Esophagus (tissue), 2 donors: ENCODE measurements at regions not wholly inside any gene's neighbourhood (a gene's known extent, or its start where the extent isn't known, plus 50 kb on each side); places are given as distances from the start of the nearest gene placed in this dataset.

Experiments used
- H3K27ac ChIP-seq, 2 donors: one replicate each; pipeline ENCODE4 v1.5.1; 2013; ENCODE audit warnings: low read depth in 2 of 2, mild to moderate bottlenecking in 2 of 2, inconsistent platforms in 1 of 2, low read length in 1 of 2, moderate library complexity in 1 of 2
- H3K27me3 ChIP-seq, 2 donors: one replicate each; pipeline ENCODE4 v1.6.1; 2013; ENCODE audit warnings: low read length in 2 of 2, control low read depth in 1 of 2, mild to moderate bottlenecking in 1 of 2; ENCODE audit not compliant: insufficient read depth in 2 of 2, control insufficient read depth in 1 of 2
- H3K36me3 ChIP-seq, 2 donors: one replicate each; pipeline ENCODE4 v1.6.1; 2013; ENCODE audit warnings: low read length in 1 of 2; ENCODE audit not compliant: control insufficient read depth in 2 of 2, insufficient read depth in 2 of 2
- H3K4me1 ChIP-seq, 2 donors: one replicate each; pipeline ENCODE4 v1.6.1; 2013; ENCODE audit warnings: low read length in 1 of 2; ENCODE audit not compliant: control insufficient read depth in 2 of 2, insufficient read depth in 2 of 2
- H3K4me3 ChIP-seq, 2 donors: one replicate each; pipeline ENCODE4 v1.5.1; 2013; ENCODE audit warnings: low read length in 2 of 2, mild to moderate bottlenecking in 2 of 2, low read depth in 1 of 2, moderate library complexity in 1 of 2
- H3K9me3 ChIP-seq, 2 donors: one replicate each; pipeline ENCODE4 v1.6.1; 2013; ENCODE audit warnings: mild to moderate bottlenecking in 2 of 2, low read depth in 1 of 2, low read length in 1 of 2, moderate library complexity in 1 of 2; ENCODE audit not compliant: control insufficient read depth in 2 of 2, insufficient read depth in 1 of 2
- WGBS, 2 donors: extraction: QIAGEN DNeasy Blood & Tissue Kit; methylation state at CpG; one replicate each; pipeline ENCODE4 v1.1.7; 2013; 5-methylcytosine and 5-hydroxymethylcytosine counted together
- donor health status: healthy with polysubstance abuse.
- donor health status: Bipolar disorder and iron deficiency.

DNA sequence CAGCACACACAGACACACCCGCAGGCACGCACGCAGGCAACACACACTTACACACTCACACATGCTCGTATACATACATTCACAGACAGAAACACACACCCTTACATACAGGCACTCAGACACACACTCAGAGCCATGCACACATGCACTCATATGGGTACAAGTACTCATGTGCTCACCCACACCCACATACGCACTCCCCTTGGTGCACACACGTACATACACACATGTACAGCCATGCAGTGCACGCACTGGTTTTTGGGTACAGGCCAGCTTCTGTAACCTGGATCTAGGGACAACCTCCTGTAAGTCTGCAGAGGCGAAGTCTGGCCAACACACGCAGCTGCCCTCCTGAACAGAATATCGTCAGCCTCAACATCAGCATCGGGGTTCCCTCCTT, 221.3 kb upstream of the RTL1 start:
- Histone ChIP-seq H3K4me1 (no peaks in the 10 kb centered on the region), H3K36me3 (no peaks in the 10 kb centered on the region), H3K4me3 (no peak overlapping the region), H3K9me3 (no peaks in the 10 kb centered on the region), H3K27me3 (no peaks in the 10 kb centered on the region), H3K27ac (no peak overlapping the region)
- WGBS, 2 donors, result 84 to 87% methylated on average over 11 of the region's 11 CpGs

DNA sequence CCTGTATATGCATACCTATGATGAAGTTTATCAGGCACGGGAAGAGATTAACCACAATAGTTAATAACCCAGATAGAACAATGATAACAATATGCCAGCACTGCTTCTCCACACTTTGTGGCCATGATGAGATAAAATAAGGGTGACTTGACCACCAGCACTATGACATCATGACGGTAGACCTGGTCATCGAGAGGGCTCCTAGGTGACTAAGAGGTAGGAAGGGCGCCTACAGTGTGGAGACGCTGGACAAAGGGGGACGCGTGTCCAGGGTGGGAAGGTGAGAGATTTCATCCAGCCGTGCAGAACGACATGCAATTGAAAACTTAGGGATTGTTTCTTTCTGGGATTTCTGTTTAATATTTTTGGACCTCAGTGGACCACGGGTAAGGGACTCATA, 221.8 kb upstream of the RTL1 start:
- Histone ChIP-seq H3K9me3 (no peaks in the 10 kb centered on the region), H3K4me1 (no peaks in the 10 kb centered on the region), H3K27me3 (no peaks in the 10 kb centered on the region), H3K27ac (no peak overlapping the region), H3K36me3 (no peaks in the 10 kb centered on the region), H3K4me3 (no peak overlapping the region)
- WGBS, 2 donors, result 93 to 94% methylated on average over 10 of the region's 10 CpGs

DNA sequence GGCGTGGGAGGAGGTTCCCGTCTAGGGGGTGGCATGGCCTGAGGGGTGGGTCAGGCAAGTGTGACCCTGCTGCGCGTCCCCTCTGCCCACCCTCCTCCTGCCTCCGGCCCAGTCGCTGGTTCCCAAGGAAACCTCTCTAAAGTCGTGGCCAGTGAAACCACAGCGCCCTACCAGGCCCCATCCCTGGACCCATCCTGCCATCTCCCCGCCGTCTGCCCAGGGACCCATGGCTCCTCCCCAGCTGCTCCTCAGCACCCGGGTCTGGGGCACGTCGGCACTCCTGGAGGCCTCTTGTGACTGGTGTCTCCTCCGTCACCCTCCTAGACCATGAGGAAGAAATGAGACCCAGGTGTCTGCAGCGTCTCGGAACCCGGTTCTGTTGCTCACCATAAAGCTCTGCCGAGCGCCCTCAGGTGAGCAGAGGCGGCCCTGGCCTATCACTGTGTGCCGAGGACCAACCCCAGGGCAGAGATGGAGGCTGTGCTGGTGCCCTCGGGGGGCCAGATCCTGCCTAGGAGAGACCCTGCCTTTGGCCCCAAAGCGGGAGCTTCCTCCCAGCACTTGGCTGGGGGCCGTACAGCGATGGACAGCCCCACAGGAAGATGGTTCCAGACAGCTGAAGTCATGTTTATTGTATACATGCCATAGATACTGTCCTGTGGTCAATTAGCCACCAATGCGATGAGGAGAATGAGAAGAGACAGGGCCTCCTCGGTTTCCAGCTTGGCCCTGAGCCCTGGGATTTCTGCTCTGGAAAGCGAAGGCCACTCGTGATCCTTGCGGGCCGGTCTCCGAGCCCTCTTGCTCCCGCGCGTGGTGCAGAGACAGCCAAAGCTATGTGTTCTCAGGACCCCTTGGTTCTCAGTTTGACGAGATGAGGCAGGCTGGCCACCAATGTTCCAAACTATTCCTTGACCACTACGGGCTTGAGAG, 222.5 kb upstream of the RTL1 start:
- Histone ChIP-seq H3K36me3 (no peaks in the 10 kb centered on the region), H3K27me3 (no peaks in the 10 kb centered on the region), H3K27ac (no peak overlapping the region), H3K4me1 (no peaks in the 10 kb centered on the region), H3K4me3 (no peak overlapping the region), H3K9me3 (no peaks in the 10 kb centered on the region)
- 86 to 87% methylated on average over 37 of the region's 37 CpGs for WGBS, 2 donors

DNA sequence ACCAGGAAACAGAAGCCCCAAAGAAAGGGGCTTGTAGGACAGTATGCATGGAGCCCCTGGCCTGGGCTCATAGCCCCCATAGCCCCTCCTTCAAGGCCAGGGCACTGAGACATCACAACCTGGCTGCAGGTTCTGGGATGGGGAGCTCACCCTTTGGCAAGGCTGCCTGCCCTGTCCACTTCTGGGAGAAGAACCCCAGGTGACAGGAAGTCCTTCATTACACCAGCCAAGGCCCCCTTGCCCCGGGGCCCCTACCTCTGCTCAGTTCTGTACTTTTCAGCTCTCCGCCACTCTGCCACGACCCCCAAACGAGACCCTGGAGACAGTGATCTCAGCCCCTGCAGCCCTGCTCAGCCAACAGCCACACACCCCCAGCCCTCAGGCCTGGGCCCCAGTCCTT, 223.2 kb upstream of the RTL1 start:
- no peaks in the 10 kb centered on the region for H3K27me3 ChIP-seq
- WGBS, 2 donors, result 73 to 79% methylated on average over 4 of the region's 4 CpGs

DNA sequence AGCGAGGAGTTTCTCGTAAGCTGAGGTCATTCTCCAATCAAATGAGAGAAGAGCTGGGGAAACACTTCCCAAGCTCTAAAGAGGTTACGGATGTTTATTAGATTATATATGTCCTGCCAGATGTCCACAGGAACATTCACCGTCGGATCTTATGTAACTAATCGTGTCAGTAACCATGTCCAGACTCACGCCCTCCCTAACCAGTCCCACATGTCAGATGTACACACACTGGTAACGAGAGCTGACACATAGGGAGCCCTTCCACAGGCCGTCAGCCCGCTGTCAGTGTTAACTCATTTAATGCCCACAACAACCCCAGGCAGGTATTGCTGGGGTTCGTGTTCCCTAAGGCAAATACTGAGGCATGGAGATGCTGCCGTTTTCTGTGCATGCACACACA, 223.7 kb upstream of the RTL1 start:
- no peaks in the 10 kb centered on the region for H3K9me3 ChIP-seq
- 75 to 80% methylated on average over 12 of the region's 12 CpGs for WGBS, 2 donors
- no peak overlapping the region for H3K27ac ChIP-seq
- no peaks in the 10 kb centered on the region for H3K36me3 ChIP-seq
- H3K4me1 ChIP-seq, result no peaks in the 10 kb centered on the region
- no peaks in the 10 kb centered on the region for H3K27me3 ChIP-seq
- no peak overlapping the region for H3K4me3 ChIP-seq

More for the DNA sequence above, 223.2 kb upstream of the RTL1 start:
- Histone ChIP-seq H3K4me1 (no peaks in the 10 kb centered on the region), H3K27ac (no peak overlapping the region), H3K4me3 (no peak overlapping the region), H3K36me3 (no peaks in the 10 kb centered on the region), H3K9me3 (no peaks in the 10 kb centered on the region)

DNA sequence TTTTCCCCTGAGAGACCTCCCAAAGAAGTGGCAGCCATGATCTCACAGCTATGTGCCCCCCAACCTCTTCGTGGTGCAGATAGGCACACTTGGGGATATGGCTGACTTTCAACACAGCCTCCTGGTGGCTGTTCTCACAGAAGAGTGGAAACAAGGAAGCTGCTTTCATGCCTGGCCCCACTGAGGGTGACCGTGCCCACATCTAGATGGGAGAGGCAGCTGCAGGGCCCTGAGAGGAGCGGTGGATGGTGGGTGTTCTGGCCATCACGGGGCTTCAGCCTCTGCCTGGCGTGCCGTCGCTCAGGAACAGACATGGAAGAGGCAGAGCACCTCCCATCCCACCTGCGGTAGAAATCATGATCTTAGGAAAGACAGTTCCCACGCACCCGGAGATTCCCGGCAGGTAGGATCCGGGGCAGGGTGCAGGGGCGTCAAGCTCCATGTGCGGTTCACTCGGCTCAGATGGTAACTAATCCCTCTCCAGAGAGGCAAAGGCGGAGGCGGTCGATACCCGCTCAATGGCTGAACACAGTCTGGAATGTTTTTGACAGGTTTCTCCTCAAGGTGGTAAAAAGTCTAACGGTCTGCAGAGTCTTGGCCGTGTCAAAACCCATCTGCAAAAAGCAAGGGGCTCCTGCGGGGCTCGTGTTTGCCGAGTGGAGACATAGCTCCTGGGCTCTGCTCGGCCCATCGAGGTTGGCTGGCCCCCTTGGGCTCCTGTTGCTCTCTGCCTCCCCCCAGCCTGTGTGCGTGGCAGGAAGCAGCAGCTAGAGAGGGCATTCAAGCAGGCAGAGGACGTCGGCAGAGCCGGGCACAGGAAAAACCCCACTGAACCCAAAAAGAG, 225.2 kb upstream of the RTL1 start:
- H3K9me3 ChIP-seq, result no peaks in the 10 kb centered on the region
- no peaks in the 10 kb centered on the region for H3K36me3 ChIP-seq
- H3K4me3 ChIP-seq, result no peak overlapping the region
- H3K27ac ChIP-seq, result no peak overlapping the region
- 69 to 73% methylated on average over 30 of the region's 30 CpGs for WGBS, 2 donors
- H3K27me3 ChIP-seq, result no peaks in the 10 kb centered on the region
- H3K4me1 ChIP-seq, result no peaks in the 10 kb centered on the region

DNA sequence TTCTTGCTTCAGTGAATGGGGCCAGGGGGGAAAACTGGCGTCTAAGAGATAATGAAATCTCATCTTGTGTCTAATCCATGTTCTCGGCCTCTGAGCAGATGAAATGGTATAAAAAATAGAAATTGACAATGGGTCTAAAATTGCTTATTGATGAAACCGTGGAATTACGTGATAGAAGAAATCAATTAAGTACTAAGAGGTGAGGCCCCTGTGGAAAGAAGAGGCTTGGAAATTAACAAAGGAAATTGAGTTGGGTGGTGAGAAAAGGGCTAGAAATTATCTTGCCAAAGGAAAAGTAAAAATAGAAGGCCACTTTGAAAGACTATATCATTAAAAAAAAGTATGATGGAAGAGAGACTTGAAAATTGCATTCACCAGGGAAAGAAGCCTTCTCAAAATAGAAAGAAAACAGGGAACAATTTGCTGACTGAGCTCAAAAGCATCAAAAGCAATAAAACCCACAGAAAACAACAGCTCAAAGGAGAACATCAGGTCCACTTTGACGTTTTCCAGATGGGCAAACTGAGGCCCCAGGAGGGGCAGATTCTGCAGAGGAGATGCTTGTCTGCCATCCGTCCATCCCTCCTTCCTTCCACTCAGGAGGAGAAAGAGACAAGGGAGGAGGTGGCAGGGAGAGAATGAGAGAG, 226.1 kb upstream of the RTL1 start:
- Histone ChIP-seq H3K4me3 (no peak overlapping the region), H3K4me1 (no peaks in the 10 kb centered on the region), H3K9me3 (no peaks in the 10 kb centered on the region), H3K27me3 (no peaks in the 10 kb centered on the region), H3K36me3 (no peaks in the 10 kb centered on the region), H3K27ac (no peak overlapping the region)
- 57 to 60% methylated on average over 6 of the region's 6 CpGs for WGBS, 2 donors

DNA sequence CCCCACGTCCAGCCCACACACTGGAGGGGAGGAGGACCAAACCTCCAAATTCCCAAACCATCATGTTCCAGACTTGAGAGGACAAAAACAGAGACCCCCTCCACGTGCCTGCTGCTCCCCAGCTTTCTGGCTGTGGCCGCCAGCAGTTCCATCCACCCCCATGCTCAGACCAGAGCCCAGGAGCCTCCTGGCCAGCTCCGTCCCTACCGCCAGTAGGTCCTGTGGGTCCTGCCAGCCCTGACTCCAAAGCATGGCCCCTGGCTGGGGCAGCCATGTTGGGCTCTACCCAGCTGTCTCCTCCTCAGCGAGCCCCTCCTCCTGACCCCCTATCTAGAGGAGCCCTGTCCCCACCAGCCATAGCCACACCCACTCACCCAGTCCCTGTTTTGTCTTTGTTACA, 227.3 kb upstream of the RTL1 start:
- Histone ChIP-seq H3K9me3 (no peaks in the 10 kb centered on the region), H3K4me3 (no peak overlapping the region), H3K36me3 (no peaks in the 10 kb centered on the region), H3K27me3 (no peaks in the 10 kb centered on the region), H3K27ac (no peak overlapping the region), H3K4me1 (no peaks in the 10 kb centered on the region)
- WGBS, 2 donors, result 60 to 61% methylated on average over 6 of the region's 6 CpGs

DNA sequence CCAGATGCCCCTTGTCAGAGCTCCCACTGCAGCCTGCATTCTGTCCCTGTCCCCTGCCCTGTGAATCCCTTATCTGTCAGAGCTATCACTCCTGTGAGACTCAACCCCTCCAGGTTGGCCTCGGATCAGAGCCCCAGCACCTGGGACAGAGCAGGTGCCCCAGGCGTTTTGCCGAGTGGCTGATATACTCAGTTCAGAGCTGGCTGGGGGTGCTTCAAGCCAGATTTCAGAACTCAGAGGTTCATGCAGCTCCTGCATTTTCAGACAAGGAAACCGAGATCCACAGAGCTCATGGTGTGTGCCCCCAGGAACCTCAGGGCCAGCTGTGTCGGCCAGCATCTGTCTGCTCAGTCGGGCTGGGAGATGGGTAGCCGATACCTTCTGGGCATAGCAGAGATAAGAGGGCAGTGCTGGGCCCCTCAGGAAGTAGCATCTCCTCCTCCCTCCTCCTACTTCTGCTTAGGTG, 228.0 kb upstream of the RTL1 start:
- 46 to 50% methylated on average over 7 of the region's 7 CpGs for WGBS, 2 donors
- H3K27me3 ChIP-seq, result no peaks in the 10 kb centered on the region
- no peaks in the 10 kb centered on the region for H3K36me3 ChIP-seq

More for the DNA sequence above, 228.0 kb upstream of the RTL1 start:
- Histone ChIP-seq H3K27ac (no peak overlapping the region), H3K4me1 (no peaks in the 10 kb centered on the region), H3K9me3 (no peaks in the 10 kb centered on the region), H3K4me3 (no peak overlapping the region)
